MM.1S (cell line): ENCODE measurements at regions not wholly inside any gene's neighbourhood (a gene's known extent, or its start where the extent isn't known, plus 50 kb on each side); places are given as distances from the start of the nearest gene placed in this dataset.

Experiments
- DNase-seq: peaks from one replicate; pipeline ENCODE4 v3.0.0-alpha.2; 2015
- H2AFZ ChIP-seq: fragments of 300-600 bp; sonication (generic); 2 replicates; pipeline ENCODE4 v1.6.0; 2016; ENCODE audit warnings: antibody characterized with exemption, low read length
- H3F3A ChIP-seq: fragments of 300-600 bp; sonication (generic); 2 replicates; pipeline ENCODE4 v1.6.1; 2016; ENCODE audit warnings: mild to moderate bottlenecking, antibody characterized with exemption, low read length, moderate library complexity, mixed read lengths; ENCODE audit not compliant: insufficient read depth
- H3K27ac ChIP-seq: fragments of 300-600 bp; sonication (generic); 2 replicates; pipeline ENCODE4 v1.5.1; 2016; ENCODE audit warnings: mild to moderate bottlenecking, low read length
- H3K27me3 ChIP-seq: fragments of 300-600 bp; sonication (generic); replicated peaks from 2 replicates; pipeline ENCODE4 v1.6.0; 2016; ENCODE audit warnings: low read length; ENCODE audit not compliant: insufficient read depth
- H3K36me3 ChIP-seq: fragments of 300-600 bp; sonication (generic); replicated peaks from 2 replicates; pipeline ENCODE4 v1.6.1; 2016; ENCODE audit warnings: mild to moderate bottlenecking, low read length, mixed read lengths; ENCODE audit not compliant: insufficient read depth
- H3K4me1 ChIP-seq: fragments of 300-600 bp; sonication (generic); 2 replicates; pipeline ENCODE4 v1.6.1; 2016; ENCODE audit warnings: low read length, mixed read lengths
- H3K4me2 ChIP-seq: fragments of 300-600 bp; sonication (generic); 2 replicates; pipeline ENCODE4 v1.6.0; 2016; ENCODE audit warnings: low read depth, low read length
- H3K4me3 ChIP-seq: fragments of 300-600 bp; sonication (generic); 2 replicates; pipeline ENCODE4 v1.5.1; 2016; ENCODE audit warnings: low read length, mixed read lengths
- H3K79me2 ChIP-seq: fragments of 300-600 bp; sonication (generic); 2 replicates; pipeline ENCODE4 v1.6.1; 2016; ENCODE audit warnings: mixed run types, low read length, mixed read lengths
- H3K9ac ChIP-seq: fragments of 300-600 bp; sonication (generic); 2 replicates; pipeline ENCODE4 v1.6.1; 2016; ENCODE audit warnings: low read length, mixed read lengths
- H3K9me2 ChIP-seq: fragments of 300-600 bp; sonication (generic); replicated peaks from 2 replicates; pipeline ENCODE4 v1.6.1; 2016; ENCODE audit warnings: mild to moderate bottlenecking, low read length, mixed read lengths; ENCODE audit not compliant: insufficient read depth
- H3K9me3 ChIP-seq: fragments of 300-600 bp; sonication (generic); replicated peaks from 2 replicates; pipeline ENCODE4 v1.6.1; 2016; ENCODE audit warnings: mild to moderate bottlenecking, low read length, mixed read lengths; ENCODE audit not compliant: insufficient read depth
- H4K20me1 ChIP-seq: fragments of 300-600 bp; sonication (generic); 2 replicates; pipeline ENCODE4 v1.6.1; 2016; ENCODE audit warnings: mild to moderate bottlenecking, low read length, moderate library complexity, mixed read lengths; ENCODE audit not compliant: insufficient read depth
- CTCF ChIP-seq: fragments of 300-600 bp; sonication (generic); IDR thresholded peaks from 2 replicates; pipeline ENCODE4 v1.5.1; 2016; ENCODE audit warnings: antibody characterized with exemption, low read length, mixed read lengths
- EZH2 ChIP-seq: fragments of 300-600 bp; sonication (generic); optimal IDR thresholded peaks from 2 replicates; pipeline ENCODE3; 2017; ENCODE audit warnings: low read depth, mild to moderate bottlenecking, antibody characterized with exemption, low read length, mixed read lengths
- EZH2phosphoT487 ChIP-seq: fragments of 300-600 bp; sonication (generic); IDR thresholded peaks from 2 replicates; pipeline ENCODE4 v1.6.1; 2018; ENCODE audit warnings: antibody characterized with exemption, low read length

DNA sequence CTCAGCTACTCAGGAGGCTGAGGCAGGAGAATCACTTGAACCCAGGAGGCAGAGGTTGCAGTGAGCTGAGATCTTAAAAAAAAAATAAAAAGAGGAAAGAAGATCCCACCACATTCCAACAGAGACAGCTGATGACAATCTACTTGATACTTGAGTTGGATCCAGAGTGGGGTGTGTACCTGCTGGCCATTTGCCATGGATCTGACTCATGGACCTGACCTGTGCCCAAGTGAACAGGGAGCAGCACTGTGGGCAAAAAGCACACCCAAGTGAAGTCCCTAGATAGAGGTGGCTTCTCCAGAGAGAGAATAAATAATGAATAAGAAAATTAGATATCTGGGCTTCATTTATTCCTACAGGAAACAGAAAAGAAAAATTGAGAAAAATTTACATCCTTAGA lies 81.2 kb upstream of the MIER3 start:
- Histone ChIP-seq H3K4me2 (no peak overlapping the region), H3F3A (peaks cover 15% of the 10 kb centered on the region), H3K9me2 (no peaks in the 10 kb centered on the region), H3K4me3 (no peak overlapping the region), H3K79me2 (no peaks in the 10 kb centered on the region), H3K9ac (no peak overlapping the region), H3K27me3 (no peaks in the 10 kb centered on the region), H2AFZ (no peak overlapping the region), H3K4me1 (peaks cover 22% of the 10 kb centered on the region), H3K36me3 (no peaks in the 10 kb centered on the region), H3K27ac (no peak overlapping the region), H4K20me1 (no peaks in the 10 kb centered on the region), H3K9me3 (no peaks in the 10 kb centered on the region)
- DNase-seq: no peak
- TF ChIP-seq CTCF (no peak), EZH2phosphoT487 (no peak), EZH2 (no peak)

- Histone ChIP-seq H3K4me2 (no peak overlapping the region), H3K27me3 (no peaks in the 10 kb centered on the region), H3K27ac (no peak overlapping the region), H3K9me3 (no peaks in the 10 kb centered on the region), H2AFZ (no peak overlapping the region), H3K36me3 (no peaks in the 10 kb centered on the region), H3K9me2 (no peaks in the 10 kb centered on the region), H3K79me2 (no peaks in the 10 kb centered on the region), H4K20me1 (no peaks in the 10 kb centered on the region), H3K4me1 (peaks cover 22% of the 10 kb centered on the region), H3K4me3 (no peak overlapping the region), H3K9ac (no peak overlapping the region), H3F3A (peaks cover 15% of the 10 kb centered on the region)
- TF ChIP-seq CTCF (no peak), EZH2 (no peak), EZH2phosphoT487 (no peak)
- no peak for DNase-seq
Observed at GRCh38 chr5:57033503-57033902, 81.6 kb upstream of the MIER3 start.

- Histone ChIP-seq H3K4me2 (no peak overlapping the region), H2AFZ (no peak overlapping the region), H3K36me3 (no peaks in the 10 kb centered on the region), H3K79me2 (no peaks in the 10 kb centered on the region), H3K4me3 (no peak overlapping the region), H3K9me2 (no peaks in the 10 kb centered on the region), H3K27ac (no peak overlapping the region), H4K20me1 (no peaks in the 10 kb centered on the region), H3F3A (peaks cover 15% of the 10 kb centered on the region), H3K9ac (no peak overlapping the region), H3K9me3 (no peaks in the 10 kb centered on the region), H3K27me3 (no peaks in the 10 kb centered on the region), H3K4me1 (peaks cover 22% of the 10 kb centered on the region)
- DNase-seq: no peak
- TF ChIP-seq EZH2 (no peak), EZH2phosphoT487 (no peak), CTCF (no peak)
Observed at GRCh38 chr5:57034201-57034916, 82.4 kb upstream of the MIER3 start.
